Liver (tissue), 3 donors: ENCODE measurements at regions not wholly inside any gene's neighbourhood (a gene's known extent, or its start where the extent isn't known, plus 50 kb on each side); places are given as distances from the start of the nearest gene placed in this dataset.

Experiments used
- EGR1 ChIP-seq, 2 donors: IDR thresholded peaks; 2 replicates each; pipeline ENCODE4 v1.6.1; 2016 to 2018; ENCODE audit warnings: antibody characterized with exemption in 2 of 2, low read depth in 2 of 2
- JUND ChIP-seq, 2 donors: IDR thresholded peaks; 2 replicates each; pipeline ENCODE4 v1.6.1; 2016; ENCODE audit warnings: antibody characterized with exemption in 2 of 2
- TAF1 ChIP-seq: conservative IDR thresholded peaks from 2 replicates; pipeline ENCODE4 v1.6.1; 2016; ENCODE audit warnings: antibody characterized with exemption, mild to moderate bottlenecking
- YY1 ChIP-seq: IDR thresholded peaks from 2 replicates; pipeline ENCODE4 v1.6.1; 2016; ENCODE audit warnings: antibody characterized with exemption, mild to moderate bottlenecking
- TF ChIP-seq, protein P1 (sequence below): fragments of 150-350 bp; IDR thresholded peaks from 2 replicates; pipeline ENCODE4 v1.5.1; 2017; ENCODE audit warnings: improper control_type of control experiment, low read depth, low read length; ENCODE audit not compliant: missing input control
- TF ChIP-seq, protein P2 (sequence below): IDR thresholded peaks from 2 replicates; pipeline ENCODE4 v1.6.1; 2016; ENCODE audit warnings: antibody characterized with exemption
- donor health status: healthy.
- donor health status: healthy.

DNA sequence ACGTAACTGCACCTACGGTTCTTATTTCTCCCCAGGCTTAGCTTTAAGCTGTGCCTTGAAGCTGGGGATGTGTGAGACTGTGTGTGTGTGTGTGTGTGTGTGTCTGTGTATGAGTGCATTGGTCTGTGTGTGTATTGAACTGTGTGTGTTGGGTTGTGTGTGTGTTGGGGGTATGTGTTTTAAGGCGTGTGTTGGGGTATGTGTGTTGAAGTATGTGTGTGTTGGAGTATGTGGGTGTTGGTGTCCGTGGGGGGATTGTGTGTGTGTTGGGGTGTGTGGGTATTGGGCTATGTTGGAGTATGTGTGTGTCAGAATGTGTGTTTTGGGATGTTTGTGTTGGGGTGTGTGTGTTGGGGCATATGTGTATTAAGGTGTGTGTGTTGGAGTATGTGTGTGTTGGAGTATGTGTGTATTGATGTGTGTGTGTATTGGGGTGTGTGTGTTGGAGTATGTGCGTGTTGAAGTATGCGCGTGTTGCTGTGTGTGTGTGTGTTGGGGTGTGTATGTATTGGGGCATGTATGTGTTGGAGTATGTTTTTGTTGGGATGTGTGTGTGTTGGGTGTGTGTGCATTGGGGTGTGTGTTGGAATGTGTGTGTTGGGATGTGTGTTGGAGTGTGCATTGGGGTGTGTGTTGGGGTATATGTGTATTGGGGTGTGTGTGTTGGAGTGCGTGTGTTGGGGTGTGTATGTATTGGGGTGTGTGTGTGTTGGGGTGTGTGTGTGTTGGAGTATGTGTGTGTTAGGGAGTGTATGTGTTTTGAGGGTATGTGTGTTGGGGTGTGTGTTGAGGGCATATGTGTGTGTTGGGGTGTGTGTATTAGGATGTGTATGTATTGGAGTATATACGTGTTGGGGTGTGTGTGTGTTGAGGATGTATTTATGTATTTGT is 76.4 kb downstream of the LSM3 start:
- TF ChIP-seq, protein P1, sequence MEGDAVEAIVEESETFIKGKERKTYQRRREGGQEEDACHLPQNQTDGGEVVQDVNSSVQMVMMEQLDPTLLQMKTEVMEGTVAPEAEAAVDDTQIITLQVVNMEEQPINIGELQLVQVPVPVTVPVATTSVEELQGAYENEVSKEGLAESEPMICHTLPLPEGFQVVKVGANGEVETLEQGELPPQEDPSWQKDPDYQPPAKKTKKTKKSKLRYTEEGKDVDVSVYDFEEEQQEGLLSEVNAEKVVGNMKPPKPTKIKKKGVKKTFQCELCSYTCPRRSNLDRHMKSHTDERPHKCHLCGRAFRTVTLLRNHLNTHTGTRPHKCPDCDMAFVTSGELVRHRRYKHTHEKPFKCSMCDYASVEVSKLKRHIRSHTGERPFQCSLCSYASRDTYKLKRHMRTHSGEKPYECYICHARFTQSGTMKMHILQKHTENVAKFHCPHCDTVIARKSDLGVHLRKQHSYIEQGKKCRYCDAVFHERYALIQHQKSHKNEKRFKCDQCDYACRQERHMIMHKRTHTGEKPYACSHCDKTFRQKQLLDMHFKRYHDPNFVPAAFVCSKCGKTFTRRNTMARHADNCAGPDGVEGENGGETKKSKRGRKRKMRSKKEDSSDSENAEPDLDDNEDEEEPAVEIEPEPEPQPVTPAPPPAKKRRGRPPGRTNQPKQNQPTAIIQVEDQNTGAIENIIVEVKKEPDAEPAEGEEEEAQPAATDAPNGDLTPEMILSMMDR, result no peak
- TF ChIP-seq, protein P2, sequence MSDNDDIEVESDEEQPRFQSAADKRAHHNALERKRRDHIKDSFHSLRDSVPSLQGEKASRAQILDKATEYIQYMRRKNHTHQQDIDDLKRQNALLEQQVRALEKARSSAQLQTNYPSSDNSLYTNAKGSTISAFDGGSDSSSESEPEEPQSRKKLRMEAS, result no peak
- no peak for TF ChIP-seq YY1
- no peak for TF ChIP-seq TAF1
- no peak for TF ChIP-seq JUND (IDR thresholded peaks at IDR 0.05)
- no peak for TF ChIP-seq EGR1 (IDR thresholded peaks at IDR 0.05; ENCODE audit: low read depth in 2 of 2)
